Activated naive CD4-positive, alpha-beta T cell treated with anti-CD3 and anti-CD28 coated beads, Interleukin-2, amount 50 U/mL, for 24 hours (primary cell): ENCODE measurements at regions not wholly inside any gene's neighbourhood (a gene's known extent, or its start where the extent isn't known, plus 50 kb on each side); places are given as distances from the start of the nearest gene placed in this dataset.

Experiments used
- H3K27ac Mint-ChIP-seq: one replicate; pipeline ENCODE4 v1.8.0; 2021; ENCODE audit warnings: mild to moderate bottlenecking, mixed read lengths
- H3K27me3 Mint-ChIP-seq: one replicate; pipeline ENCODE4 v1.8.0; 2021; ENCODE audit warnings: mixed read lengths
- H3K36me3 Mint-ChIP-seq: one replicate; pipeline ENCODE4 v1.8.0; 2021; ENCODE audit warnings: mixed read lengths
- H3K4me1 Mint-ChIP-seq: one replicate; pipeline ENCODE4 v1.8.0; 2021; ENCODE audit warnings: mixed read lengths
- H3K4me3 Mint-ChIP-seq: one replicate; pipeline ENCODE4 v1.8.0; 2021; ENCODE audit warnings: mild to moderate bottlenecking, mixed read lengths
- H3K9me3 Mint-ChIP-seq: one replicate; pipeline ENCODE4 v1.8.0; 2021; ENCODE audit warnings: mixed read lengths

DNA sequence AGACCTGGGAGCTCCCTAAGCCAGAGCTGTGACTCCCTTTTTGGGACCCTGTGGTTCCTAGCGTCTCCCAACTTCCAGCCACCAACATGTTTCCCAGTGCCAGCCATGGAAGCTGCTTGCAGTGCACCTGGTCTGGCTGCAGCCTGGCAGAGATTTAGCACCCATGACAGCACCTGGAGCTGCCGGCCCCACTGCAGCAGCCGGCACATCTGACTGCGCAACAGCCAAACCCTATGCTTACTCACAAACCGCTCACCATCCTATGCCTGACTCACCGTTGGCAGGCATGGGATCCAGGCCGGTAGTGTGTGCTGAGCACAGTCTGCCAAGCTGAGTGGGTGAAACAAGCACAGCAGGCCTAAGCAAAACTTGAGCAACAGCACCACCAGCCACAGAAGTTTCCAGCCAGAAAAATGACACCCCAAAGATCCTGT is 435.9 kb upstream of the PRMT6 start:
- Mint-ChIP-seq H3K27ac (no peak overlapping the region), H3K27me3 (no peaks in the 10 kb centered on the region), H3K9me3 (peaks cover 6% of the 10 kb centered on the region), H3K36me3 (no peaks in the 10 kb centered on the region), H3K4me1 (no peaks in the 10 kb centered on the region), H3K4me3 (no peak overlapping the region)

DNA sequence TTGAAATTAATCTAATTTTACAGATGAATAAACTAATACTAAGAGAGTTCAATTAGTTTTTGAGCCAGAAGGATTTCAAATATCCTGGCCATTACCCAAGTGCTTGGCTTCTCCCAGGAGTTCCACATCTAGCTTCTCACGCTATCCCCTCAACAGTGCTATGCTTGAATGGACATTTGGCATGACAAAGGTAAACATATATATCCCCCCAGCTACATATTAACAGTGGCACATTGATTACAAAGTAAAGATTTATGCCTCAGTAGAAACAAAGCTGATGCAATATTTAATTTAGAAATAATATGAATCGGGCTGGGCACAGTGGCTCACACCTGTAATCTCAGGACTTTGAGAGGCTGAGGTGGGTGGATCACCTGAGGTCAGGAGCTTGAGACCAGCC is 434.6 kb upstream of the PRMT6 start:
- peaks cover 6% of the 10 kb centered on the region for H3K9me3 Mint-ChIP-seq
- no peaks in the 10 kb centered on the region for H3K27me3 Mint-ChIP-seq
- no peak overlapping the region for H3K27ac Mint-ChIP-seq
- H3K36me3 Mint-ChIP-seq: no peaks in the 10 kb centered on the region
- no peaks in the 10 kb centered on the region for H3K4me1 Mint-ChIP-seq
- no peak overlapping the region for H3K4me3 Mint-ChIP-seq

DNA sequence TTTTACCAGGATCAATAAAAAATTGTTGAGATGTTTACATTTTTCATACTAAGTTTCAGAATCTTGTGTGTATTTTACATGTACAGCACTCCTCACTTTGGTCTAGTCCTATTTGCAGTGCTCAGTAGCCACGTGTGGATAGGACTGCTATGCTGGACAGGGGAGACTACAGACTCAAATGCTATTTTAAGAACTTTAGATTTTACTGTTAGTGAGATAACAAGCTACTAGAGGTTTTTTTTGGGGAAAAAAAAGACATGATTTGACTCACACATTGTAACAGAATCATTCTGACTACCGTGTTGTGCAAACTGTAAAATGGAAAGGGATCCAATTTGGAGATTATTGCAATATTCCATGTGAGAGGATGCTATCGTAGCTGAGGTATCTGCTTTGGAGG is 418.9 kb upstream of the PRMT6 start:
- H3K36me3 Mint-ChIP-seq: no peaks in the 10 kb centered on the region
- no peak overlapping the region for H3K4me3 Mint-ChIP-seq
- H3K27ac Mint-ChIP-seq: no peak overlapping the region

DNA sequence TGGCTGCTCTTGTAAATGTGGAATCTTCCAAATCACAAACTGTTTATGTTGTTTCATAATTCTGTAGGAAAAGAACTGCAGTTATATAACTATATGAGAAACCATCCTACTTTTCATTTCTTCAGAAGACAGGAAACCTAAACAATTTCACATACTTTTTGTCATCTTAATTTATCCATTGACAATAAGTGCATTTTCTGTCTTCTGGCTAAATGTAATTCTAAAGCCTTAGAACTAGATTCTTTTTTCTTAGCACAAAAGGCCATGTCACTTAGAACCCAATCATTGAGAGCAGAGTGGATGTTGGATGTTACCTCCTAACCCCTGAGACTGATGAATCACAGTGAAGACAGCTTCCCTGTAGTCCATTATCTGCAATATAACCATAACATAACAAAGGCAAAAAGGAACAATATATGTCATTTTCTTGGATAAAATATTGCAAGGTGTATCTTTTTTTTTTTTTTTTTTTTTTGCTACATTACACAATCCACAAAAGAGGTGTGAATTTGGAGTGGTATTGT is 410.2 kb upstream of the PRMT6 start:
- H3K36me3 Mint-ChIP-seq: no peaks in the 10 kb centered on the region
- H3K27ac Mint-ChIP-seq: no peak overlapping the region
- peaks cover 8% of the 10 kb centered on the region for H3K9me3 Mint-ChIP-seq
- no peaks in the 10 kb centered on the region for H3K27me3 Mint-ChIP-seq
- H3K4me1 Mint-ChIP-seq: no peaks in the 10 kb centered on the region
- no peak overlapping the region for H3K4me3 Mint-ChIP-seq

More for the DNA sequence above, 418.9 kb upstream of the PRMT6 start:
- Mint-ChIP-seq H3K9me3 (no peaks in the 10 kb centered on the region), H3K4me1 (no peaks in the 10 kb centered on the region), H3K27me3 (no peaks in the 10 kb centered on the region)

DNA sequence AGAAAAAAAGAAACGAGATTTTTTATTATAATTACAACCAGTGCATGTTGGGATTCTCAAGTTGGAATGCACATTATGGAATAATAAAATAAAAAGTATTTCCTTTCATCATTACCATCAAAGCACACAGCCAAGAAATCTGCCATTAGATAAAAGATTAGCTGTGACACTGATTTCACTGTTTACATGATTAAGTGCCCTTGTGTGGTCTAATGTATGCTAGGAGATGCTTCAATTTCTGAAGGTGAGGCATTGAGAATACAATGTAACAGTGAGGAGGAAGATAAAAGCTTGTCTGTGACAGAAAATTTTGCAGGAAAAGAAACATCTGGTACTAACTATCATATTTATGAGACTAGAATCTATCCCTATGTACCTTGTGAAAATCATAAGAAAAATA is 409.7 kb upstream of the PRMT6 start:
- H3K4me3 Mint-ChIP-seq: no peak overlapping the region
- no peaks in the 10 kb centered on the region for H3K36me3 Mint-ChIP-seq
- H3K9me3 Mint-ChIP-seq: peaks cover 8% of the 10 kb centered on the region
- no peak overlapping the region for H3K27ac Mint-ChIP-seq
- H3K27me3 Mint-ChIP-seq: no peaks in the 10 kb centered on the region
- H3K4me1 Mint-ChIP-seq: no peaks in the 10 kb centered on the region

DNA sequence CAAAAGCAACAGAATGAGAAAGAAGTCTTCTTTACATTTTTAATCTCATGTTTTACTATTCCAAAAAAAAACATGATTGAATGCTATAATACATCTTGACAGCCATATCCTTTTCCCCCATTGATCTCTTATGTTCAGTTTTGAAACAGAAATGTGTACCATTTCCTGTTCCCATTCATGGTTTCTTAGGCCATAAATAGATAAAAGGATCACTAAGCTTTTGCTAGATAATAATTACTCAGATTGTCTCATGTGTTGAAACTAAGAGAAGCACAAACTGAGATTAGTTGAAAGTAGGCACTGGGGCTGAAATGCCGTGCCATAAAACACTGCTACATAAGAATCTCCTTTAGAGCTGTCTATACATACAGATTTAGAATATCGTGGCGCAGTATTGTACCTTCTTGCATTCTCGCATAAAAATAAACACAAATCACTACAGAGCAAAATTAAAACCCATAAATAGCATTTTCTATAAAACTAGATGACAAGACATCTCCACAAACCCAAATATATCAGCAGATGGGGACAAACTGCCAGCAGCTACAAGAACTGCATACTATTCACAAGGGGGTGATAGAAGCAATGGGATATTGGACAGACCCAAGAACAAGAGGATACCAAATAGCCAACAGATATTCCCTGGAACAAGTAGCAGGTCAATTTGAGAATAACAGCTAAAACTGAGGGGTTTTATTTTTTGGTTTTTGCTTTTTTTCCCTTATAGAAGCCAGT is 405.3 kb upstream of the PRMT6 start:
- Mint-ChIP-seq H3K4me1 (no peaks in the 10 kb centered on the region), H3K27ac (no peak overlapping the region), H3K4me3 (no peak overlapping the region), H3K36me3 (no peaks in the 10 kb centered on the region), H3K9me3 (peaks cover 8% of the 10 kb centered on the region), H3K27me3 (no peaks in the 10 kb centered on the region)

DNA sequence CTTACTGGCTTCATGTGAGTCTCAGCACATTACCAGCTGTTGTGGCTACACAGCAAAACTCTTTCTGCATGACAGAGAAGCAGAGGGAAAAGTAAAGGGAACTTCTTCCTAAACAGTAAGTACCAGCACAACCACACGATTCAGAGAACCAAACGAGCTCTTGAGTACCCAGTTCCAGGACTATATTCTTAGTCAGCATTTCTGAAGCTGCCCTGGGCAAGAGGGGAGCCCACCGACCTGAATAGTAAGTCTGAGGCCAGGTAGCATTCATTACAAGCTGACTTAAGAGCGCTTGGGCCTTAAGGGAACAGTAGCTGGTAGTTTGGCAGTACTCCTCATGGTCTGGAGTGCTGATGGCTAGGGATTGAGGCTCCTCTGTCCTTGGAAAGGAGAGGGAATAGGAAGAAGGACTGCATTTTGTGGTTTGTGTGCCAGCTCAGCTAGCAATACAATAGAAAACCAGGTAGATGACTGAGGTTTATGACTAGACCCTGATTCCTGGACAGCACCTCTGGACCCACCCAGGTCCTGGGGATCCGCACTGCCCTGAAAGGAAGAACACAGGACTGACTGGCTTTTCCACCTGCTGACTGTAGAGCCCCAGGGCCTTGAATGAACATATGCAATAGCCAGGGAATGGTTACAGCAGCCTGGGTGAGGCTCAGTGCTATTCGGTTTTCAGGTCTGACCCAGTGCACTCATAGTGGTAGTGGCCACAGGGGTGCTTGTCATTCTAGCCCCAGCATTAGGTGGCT is 396.8 kb upstream of the PRMT6 start:
- peaks cover 12% of the 10 kb centered on the region for H3K9me3 Mint-ChIP-seq
- H3K36me3 Mint-ChIP-seq: no peaks in the 10 kb centered on the region
- H3K27ac Mint-ChIP-seq: no peak overlapping the region
- no peaks in the 10 kb centered on the region for H3K4me1 Mint-ChIP-seq
- H3K4me3 Mint-ChIP-seq: no peak overlapping the region
- H3K27me3 Mint-ChIP-seq: no peaks in the 10 kb centered on the region

DNA sequence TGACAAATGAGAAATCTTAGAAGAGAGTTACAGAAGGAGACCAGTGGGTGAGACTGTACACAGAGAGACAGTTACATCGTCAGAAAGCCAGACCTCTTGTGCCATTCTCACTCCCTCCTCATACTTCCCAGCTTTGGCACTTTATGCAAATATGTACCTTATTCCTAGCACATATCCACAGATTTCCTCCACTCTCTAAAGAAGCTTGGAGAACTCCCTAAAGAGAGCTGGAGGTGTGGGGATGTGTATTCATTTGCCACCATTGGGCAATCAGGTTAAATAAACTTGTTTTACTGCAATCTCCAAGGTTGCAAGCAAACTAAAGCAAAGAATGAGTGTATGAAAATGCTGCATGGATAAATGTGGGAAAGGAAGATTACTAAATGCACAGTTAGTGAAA is 380.9 kb upstream of the PRMT6 start:
- Mint-ChIP-seq H3K27ac (no peak overlapping the region), H3K4me1 (no peaks in the 10 kb centered on the region), H3K4me3 (no peak overlapping the region), H3K27me3 (no peaks in the 10 kb centered on the region), H3K36me3 (no peaks in the 10 kb centered on the region), H3K9me3 (peaks cover 13% of the 10 kb centered on the region)

DNA sequence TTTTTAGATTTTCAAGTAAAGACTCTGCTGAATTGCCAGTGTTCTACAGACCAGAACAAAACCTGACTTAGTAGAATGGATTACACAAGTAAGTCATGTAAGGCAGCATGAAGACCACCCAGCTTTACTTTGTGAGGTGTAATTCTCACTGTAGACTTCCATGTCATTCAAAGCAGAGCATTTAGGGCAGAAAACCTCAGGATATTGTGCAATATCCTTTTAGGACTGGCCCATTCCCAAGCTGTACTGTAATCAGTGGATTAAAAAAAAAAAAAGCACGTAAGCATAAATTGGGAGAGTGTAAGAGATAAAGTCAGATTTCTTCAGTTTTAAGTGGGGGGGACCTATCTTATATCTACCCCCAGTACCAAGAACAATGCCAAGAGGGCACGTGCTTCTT is 380.5 kb upstream of the PRMT6 start:
- H3K27me3 Mint-ChIP-seq: no peaks in the 10 kb centered on the region
- no peaks in the 10 kb centered on the region for H3K4me1 Mint-ChIP-seq
- H3K27ac Mint-ChIP-seq: no peak overlapping the region
- no peaks in the 10 kb centered on the region for H3K36me3 Mint-ChIP-seq
- peaks cover 9% of the 10 kb centered on the region for H3K9me3 Mint-ChIP-seq
- H3K4me3 Mint-ChIP-seq: no peak overlapping the region

DNA sequence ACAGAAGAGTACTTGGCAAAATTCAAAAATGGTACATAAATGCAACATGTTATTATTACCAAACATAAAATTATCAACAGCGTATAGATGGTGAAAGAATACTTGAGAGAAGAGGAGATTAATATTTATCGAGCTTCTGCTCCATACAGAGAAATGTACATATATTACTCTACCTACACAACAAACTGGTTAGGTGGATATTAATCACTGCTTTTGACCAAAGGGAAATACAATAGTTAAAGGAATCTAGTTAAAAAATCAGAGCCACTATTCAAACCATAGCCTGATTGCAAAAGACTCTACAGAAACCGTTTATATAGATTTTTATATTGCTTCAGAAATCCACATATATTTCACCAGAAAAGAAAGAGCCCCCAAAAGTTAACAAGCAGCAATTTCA is 379.3 kb upstream of the PRMT6 start:
- Mint-ChIP-seq H3K27ac (no peak overlapping the region), H3K36me3 (no peaks in the 10 kb centered on the region), H3K4me1 (no peaks in the 10 kb centered on the region), H3K27me3 (no peaks in the 10 kb centered on the region), H3K4me3 (no peak overlapping the region), H3K9me3 (peaks cover 2% of the 10 kb centered on the region)

DNA sequence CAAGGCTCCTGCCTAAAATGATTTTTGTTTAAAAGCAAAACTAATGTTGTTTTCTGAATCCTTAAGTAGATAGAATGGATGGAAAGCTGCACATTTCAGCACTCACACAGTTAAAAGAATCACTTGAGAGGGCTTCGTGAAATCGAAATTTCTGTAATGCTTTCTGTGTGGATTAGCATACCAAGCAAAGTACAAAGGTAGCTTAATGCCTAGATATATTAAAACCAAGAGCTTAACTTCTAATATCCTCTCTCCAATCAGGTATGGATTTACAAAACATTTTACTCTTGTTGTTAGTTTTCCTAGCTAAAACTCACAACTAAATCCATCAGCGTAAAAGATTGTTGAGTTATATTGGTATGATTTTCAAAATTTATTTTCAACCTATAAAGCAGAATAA is 378.8 kb upstream of the PRMT6 start:
- Mint-ChIP-seq H3K9me3 (no peaks in the 10 kb centered on the region), H3K4me3 (no peak overlapping the region), H3K27me3 (no peaks in the 10 kb centered on the region), H3K4me1 (no peaks in the 10 kb centered on the region), H3K27ac (no peak overlapping the region), H3K36me3 (no peaks in the 10 kb centered on the region)

DNA sequence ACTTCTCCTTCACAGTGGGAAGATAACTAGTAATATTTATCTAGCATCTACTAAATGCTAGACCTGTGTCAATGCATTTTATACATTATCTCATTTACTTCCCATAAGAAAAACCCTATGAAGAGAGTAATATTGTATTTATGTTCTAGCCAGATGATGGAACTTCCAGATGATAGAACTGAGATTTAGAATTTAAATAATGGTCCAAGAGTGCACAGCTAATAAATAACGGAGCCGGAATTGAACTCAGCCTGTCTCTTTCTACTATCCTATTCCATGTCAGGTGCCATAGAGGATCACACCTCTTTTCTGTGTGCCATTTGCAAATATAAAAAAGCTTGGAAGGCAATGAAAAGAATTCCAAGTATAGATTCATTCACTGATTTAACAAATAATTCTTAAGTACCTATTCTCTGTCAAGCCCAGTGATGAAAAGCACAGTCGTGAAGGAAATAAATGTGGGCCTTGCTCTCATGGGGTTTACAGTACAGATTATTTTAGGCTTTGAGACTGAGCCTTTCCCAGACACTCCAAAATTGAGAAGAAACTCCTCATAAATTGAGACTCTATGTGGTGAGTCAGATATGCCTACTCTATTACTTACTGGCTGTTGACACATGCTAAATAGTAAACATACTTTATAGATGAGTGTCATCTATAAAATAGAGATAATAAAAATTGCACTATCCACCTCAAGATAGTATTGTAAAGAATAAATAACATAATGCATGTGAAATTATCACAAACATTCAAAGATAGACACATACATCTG is 378.0 kb upstream of the PRMT6 start:
- no peak overlapping the region for H3K27ac Mint-ChIP-seq
- no peaks in the 10 kb centered on the region for H3K9me3 Mint-ChIP-seq
- no peaks in the 10 kb centered on the region for H3K4me1 Mint-ChIP-seq
- no peak overlapping the region for H3K4me3 Mint-ChIP-seq
- no peaks in the 10 kb centered on the region for H3K27me3 Mint-ChIP-seq
- no peaks in the 10 kb centered on the region for H3K36me3 Mint-ChIP-seq

DNA sequence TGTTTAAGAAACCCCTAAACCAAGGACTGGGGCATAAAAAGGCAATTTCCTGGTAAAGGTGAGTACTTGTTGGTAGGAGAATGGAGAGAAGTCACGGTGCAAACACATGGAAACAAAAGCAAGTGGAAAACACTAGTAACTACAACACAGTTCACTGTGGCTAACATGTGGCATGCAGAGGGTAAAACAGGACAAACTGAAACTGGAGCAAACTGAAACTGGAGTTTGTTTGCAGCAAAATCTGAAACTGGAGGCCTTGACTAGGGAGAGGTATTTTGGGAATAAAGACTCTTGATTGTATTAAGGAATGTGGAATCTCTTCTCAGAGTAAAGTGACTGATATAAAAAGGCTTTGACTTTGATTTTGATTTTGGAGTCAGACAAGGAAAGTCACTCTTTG is 376.3 kb upstream of the PRMT6 start:
- Mint-ChIP-seq H3K4me1 (no peaks in the 10 kb centered on the region), H3K27me3 (no peaks in the 10 kb centered on the region), H3K27ac (no peak overlapping the region), H3K4me3 (no peak overlapping the region), H3K9me3 (no peaks in the 10 kb centered on the region), H3K36me3 (no peaks in the 10 kb centered on the region)

DNA sequence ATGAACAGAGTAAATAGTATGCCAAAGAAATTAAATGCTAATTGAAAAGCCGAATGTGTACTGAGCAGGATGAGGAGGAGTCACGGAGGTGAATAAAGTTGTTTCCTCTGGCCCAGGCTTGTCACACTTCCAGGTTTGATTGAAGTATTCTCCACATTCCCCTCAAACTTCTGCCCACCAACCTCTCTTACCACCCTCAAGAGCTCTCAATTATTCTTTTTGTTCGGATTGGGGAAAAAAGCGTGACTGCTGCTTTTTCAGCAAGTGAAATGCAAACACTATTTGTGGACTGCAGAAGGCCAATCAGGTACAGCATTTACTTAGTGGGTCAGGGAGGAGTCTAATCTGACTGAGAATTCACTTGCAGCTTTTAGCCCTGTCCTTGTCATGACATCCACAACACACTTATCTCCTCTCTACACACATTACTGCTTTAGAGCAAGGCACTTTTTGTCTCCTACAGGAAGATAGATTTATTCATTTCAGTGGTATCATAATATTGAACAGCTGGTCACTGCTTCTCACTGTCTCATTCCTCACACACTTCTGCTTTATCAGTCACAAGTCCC is 375.6 kb upstream of the PRMT6 start:
- no peak overlapping the region for H3K27ac Mint-ChIP-seq
- no peaks in the 10 kb centered on the region for H3K36me3 Mint-ChIP-seq
- no peak overlapping the region for H3K4me3 Mint-ChIP-seq
- no peaks in the 10 kb centered on the region for H3K27me3 Mint-ChIP-seq
- no peaks in the 10 kb centered on the region for H3K4me1 Mint-ChIP-seq
- no peaks in the 10 kb centered on the region for H3K9me3 Mint-ChIP-seq

DNA sequence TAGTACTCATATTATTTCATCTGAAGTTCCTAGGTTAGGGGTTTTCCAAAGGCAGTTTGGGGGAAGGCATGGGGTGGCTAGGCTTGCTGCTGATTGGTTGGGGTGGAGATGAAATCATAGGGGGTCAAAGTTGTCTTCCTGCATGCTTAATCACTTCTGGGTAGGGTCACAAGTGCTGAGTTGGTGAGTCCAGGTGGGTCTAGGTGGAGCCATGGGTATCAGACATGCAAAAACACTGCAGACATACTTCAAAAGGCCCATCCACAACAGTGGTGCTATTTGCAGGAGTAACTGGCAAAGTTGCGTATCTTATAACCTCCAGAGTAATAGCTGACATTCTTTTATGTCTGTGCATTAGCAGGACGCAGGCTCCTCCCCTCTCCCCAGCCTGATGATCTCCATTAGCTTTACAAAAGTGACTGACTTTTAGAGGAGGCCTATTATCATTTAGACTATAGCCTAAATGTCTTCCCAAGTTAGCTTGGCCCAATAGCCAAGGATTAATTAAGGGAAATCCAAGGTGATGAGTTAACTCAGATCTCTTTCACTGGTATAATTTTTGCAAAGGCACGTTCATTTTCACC is 374.4 kb upstream of the PRMT6 start:
- Mint-ChIP-seq H3K4me3 (no peak overlapping the region), H3K4me1 (no peaks in the 10 kb centered on the region), H3K36me3 (no peaks in the 10 kb centered on the region), H3K9me3 (no peaks in the 10 kb centered on the region), H3K27ac (no peak overlapping the region), H3K27me3 (no peaks in the 10 kb centered on the region)
